ENCODE measurements at regions not wholly inside any gene's neighbourhood (a gene's known extent, or its start where the extent isn't known, plus 50 kb on each side); places are given as distances from the start of the nearest gene placed in this dataset.
"Not testable (repeated sequence)": the region's sequence is repeated elsewhere in the genome, so short reads cannot be mapped to it uniquely, and the experiment has no call there.

GRCh38 chrX:139461945-139462344 lies 68.6 kb upstream of the F9 start:
- H3K9me3 ChIP-seq (ENCODE audit: insufficient read depth in 2 of 2, low read depth in 1 of 2, low read length in 1 of 2); H3K79me2 ChIP-seq (ENCODE audit: control insufficient read depth in 1 of 2, insufficient read depth in 2 of 2, low read length in 2 of 2); H3K36me3 ChIP-seq (ENCODE audit: control insufficient read depth in 2 of 4, insufficient read depth in 4 of 4, low read length in 3 of 4); H3K4ac ChIP-seq (replicated peaks; ENCODE audit: insufficient read length, low read depth, low read length); H2BK120ac ChIP-seq (replicated peaks; ENCODE audit: low read depth, low read length); H3K18ac ChIP-seq (ENCODE audit: extremely low read depth, low read length); H3K9ac ChIP-seq (replicated peaks in 1 of 4; ENCODE audit: extremely low read depth in 1 of 4, low read depth in 3 of 4, low read length in 3 of 4); H2BK20ac ChIP-seq (ENCODE audit: low read length); H2AFZ ChIP-seq (ENCODE audit: low read length); H2BK15ac ChIP-seq (ENCODE audit: low read length); H3K27me3 ChIP-seq (replicated peaks in 1 of 4; ENCODE audit: control insufficient read depth in 3 of 4, extremely low read depth in 1 of 4, insufficient read depth in 3 of 4, low read length in 3 of 4); CTCF ChIA-PET (ENCODE audit: partially characterized antibody); H3K23me2 ChIP-seq (ENCODE audit: low read depth, low read length); H3K56ac ChIP-seq (replicated peaks; ENCODE audit: insufficient read length, low read depth, low read length); H4K91ac ChIP-seq (replicated peaks; ENCODE audit: insufficient read length, low read length); FAIRE-seq; H2BK5ac ChIP-seq (ENCODE audit: low read depth, low read length); H3K79me1 ChIP-seq (ENCODE audit: low read depth, low read length); H3K23ac ChIP-seq (ENCODE audit: insufficient read length); H4K8ac ChIP-seq (ENCODE audit: extremely low read depth, insufficient read depth, low read length); H3K4me3 ChIP-seq (ENCODE audit: extremely low read depth in 1 of 4, insufficient read depth in 2 of 4, low read depth in 3 of 4, low read length in 4 of 4); POLR2A ChIA-PET (ENCODE audit: partially characterized antibody); H4K20me1 ChIP-seq (replicated peaks in 1 of 2; ENCODE audit: control insufficient read depth in 1 of 2, insufficient read depth in 2 of 2, low read length in 2 of 2); H2AK5ac ChIP-seq (ENCODE audit: low read depth, low read length); H4K5ac ChIP-seq (ENCODE audit: insufficient read length, low read depth, low read length); H3K4me2 ChIP-seq (ENCODE audit: insufficient read depth in 1 of 2, low read depth in 2 of 2, low read length in 2 of 2); H3K4me1 ChIP-seq (replicated peaks in 1 of 4; ENCODE audit: control insufficient read depth in 3 of 4, insufficient read depth in 4 of 4, low read length in 3 of 4); H3K27ac ChIP-seq (ENCODE audit: low read depth, low read length); DNase-seq (ENCODE audit: low read depth in 1 of 2, low spot score in 2 of 2); H2BK12ac ChIP-seq (ENCODE audit: low read depth, low read length); H3K14ac ChIP-seq (ENCODE audit: insufficient read length): not testable (repeated sequence)
- WGBS, 2 experiments (ENCODE audit: extremely low coverage in 1 of 2, insufficient coverage in 1 of 2, insufficient read length in 1 of 2, insufficient replicate concordance in 2 of 2, low coverage in 1 of 2, low lambda C conversion rate in 2 of 2, missing lambda C conversion rate in 1 of 2): 100% methylated on average over 1 of the region's 1 CpG; no CpG with 5 or more reads in 1 of the 2 experiments
